ENCODE measurements at regions not wholly inside any gene's neighbourhood (a gene's known extent, or its start where the extent isn't known, plus 50 kb on each side); places are given as distances from the start of the nearest gene placed in this dataset.

DNA sequence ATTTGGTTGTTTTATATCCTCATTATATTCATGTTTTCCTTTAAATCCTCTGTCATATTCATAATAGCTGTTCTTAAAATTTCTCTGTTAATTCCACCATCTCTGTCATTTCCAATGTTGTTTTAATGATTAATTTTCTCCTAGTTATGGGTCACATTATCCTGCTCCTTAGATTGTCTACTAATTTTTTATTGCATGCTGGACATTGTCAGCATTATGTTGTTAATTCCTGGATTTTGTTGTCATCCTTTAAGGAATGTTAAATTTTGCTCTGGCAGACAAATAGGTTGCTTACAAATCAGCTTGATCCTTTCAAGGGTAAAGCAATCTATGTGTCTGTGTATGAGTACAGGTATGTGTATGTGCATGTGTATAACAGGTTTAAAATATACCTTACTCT is 393.8 kb upstream of the POU3F1 start:
- H4K20me1 ChIP-seq (ENCODE audit: insufficient read depth) = no peaks in the 10 kb centered on the region
- H3K79me2 ChIP-seq (ENCODE audit: low read depth) = no peaks in the 10 kb centered on the region
- no peak overlapping the region for H3K4me3 ChIP-seq
- no peak overlapping the region for H3K4me2 ChIP-seq
- ChIA-PET CTCF (no interaction called here), POLR2A (ENCODE audit: unreplicated experiment) (interaction anchor here (0.7 kb wide), 1 partner anchor 104 kb away, joined by 4 read pairs; no protein-coding TSS in a partner anchor)
- TF ChIP-seq EZH2 (IDR thresholded peaks at IDR 0.05; ENCODE audit: low read depth) (no peak), CTCF (conservative IDR thresholded peaks at IDR 0.05) (no peak)
- no TSS peak for BruUV-seq (replicated peaks)
- H3K36me3 ChIP-seq (ENCODE audit: low read depth) = no peaks in the 10 kb centered on the region
- no peak overlapping the region for H3K27ac ChIP-seq
- no peaks in the 10 kb centered on the region for H3K9me2 ChIP-seq (ENCODE audit: insufficient read depth)
- H2AFZ ChIP-seq = no peak overlapping the region
- H3K27me3 ChIP-seq (ENCODE audit: insufficient read depth, low read depth) = peaks cover 53% of the 10 kb centered on the region
- H3F3A ChIP-seq (ENCODE audit: insufficient read depth, low read depth) = no peaks in the 10 kb centered on the region
- no peak for DNase-seq
- H3K9me3 ChIP-seq (ENCODE audit: insufficient read depth, low read depth) = no peaks in the 10 kb centered on the region
- no peaks in the 10 kb centered on the region for H3K4me1 ChIP-seq (replicated peaks; ENCODE audit: insufficient read depth)
- intact Hi-C loops (cut with micrococcal nuclease; ENCODE audit: unreplicated experiment) = no loop called here

DNA sequence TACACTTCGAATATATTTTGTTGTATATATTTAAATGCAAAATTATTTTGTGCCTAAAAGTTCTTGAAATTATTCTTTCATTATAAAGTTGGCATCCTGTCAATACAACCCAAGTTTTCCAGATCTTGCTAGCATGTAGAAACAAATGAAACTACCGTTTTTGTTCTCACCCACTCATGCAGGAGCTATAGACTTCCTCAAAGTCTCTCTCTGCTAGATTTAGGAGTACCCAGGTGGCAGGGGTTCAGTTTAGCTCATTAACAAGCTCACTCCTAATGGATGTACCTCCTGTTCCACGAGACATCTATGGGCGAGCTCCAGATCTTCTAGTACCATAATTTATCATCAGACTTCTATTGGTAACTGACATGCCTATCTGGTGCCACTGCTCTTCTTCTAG is 390.2 kb upstream of the POU3F1 start:
- BruUV-seq (replicated peaks) = no TSS peak
- no peak for DNase-seq
- H3K9me2 ChIP-seq (ENCODE audit: insufficient read depth) = no peaks in the 10 kb centered on the region
- intact Hi-C loops (cut with micrococcal nuclease; ENCODE audit: unreplicated experiment) = no loop called here
- ChIA-PET CTCF (no interaction called here), POLR2A (ENCODE audit: unreplicated experiment) (no interaction called here)
- no peaks in the 10 kb centered on the region for H3K9me3 ChIP-seq (ENCODE audit: insufficient read depth, low read depth)
- H3K27me3 ChIP-seq (ENCODE audit: insufficient read depth, low read depth) = peaks cover 60% of the 10 kb centered on the region
- no peak overlapping the region for H2AFZ ChIP-seq
- TF ChIP-seq CTCF (conservative IDR thresholded peaks at IDR 0.05) = no peak
- no peak for TF ChIP-seq EZH2 (IDR thresholded peaks at IDR 0.05; ENCODE audit: low read depth)
- H3K4me1 ChIP-seq (replicated peaks; ENCODE audit: insufficient read depth) = no peaks in the 10 kb centered on the region
- no peaks in the 10 kb centered on the region for H3F3A ChIP-seq (ENCODE audit: insufficient read depth, low read depth)
- H3K79me2 ChIP-seq (ENCODE audit: low read depth) = no peaks in the 10 kb centered on the region
- no peaks in the 10 kb centered on the region for H3K36me3 ChIP-seq (ENCODE audit: low read depth)
- no peak overlapping the region for H3K27ac ChIP-seq
- H3K4me2 ChIP-seq = no peak overlapping the region
- H4K20me1 ChIP-seq (ENCODE audit: insufficient read depth) = no peaks in the 10 kb centered on the region
- H3K4me3 ChIP-seq = no peak overlapping the region

DNA sequence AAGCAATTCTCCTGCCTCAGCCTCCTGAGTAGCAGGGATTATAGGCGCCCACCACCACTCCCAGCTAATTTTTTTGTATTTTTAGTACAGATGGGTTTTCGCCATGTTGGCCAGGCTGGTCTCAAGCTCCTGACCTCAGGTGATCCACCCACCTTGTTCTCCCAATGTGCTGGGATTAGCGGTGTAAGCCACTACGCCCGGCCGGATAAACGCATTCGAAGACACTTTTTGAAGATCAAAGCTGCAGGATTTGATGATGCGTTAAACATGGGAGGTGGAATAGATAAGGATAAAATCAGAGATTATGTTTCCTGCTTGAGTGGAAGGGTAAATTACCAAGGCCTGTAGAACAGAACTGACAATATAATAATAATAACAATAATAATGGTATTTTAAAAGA is 389.4 kb upstream of the POU3F1 start:
- ChIA-PET CTCF (no interaction called here), POLR2A (ENCODE audit: unreplicated experiment) (no interaction called here)
- Histone ChIP-seq H3K27ac (no peak overlapping the region), H3K4me3 (no peak overlapping the region), H4K20me1 (ENCODE audit: insufficient read depth) (no peaks in the 10 kb centered on the region), H3F3A (ENCODE audit: insufficient read depth, low read depth) (no peaks in the 10 kb centered on the region), H2AFZ (no peak overlapping the region), H3K79me2 (ENCODE audit: low read depth) (no peaks in the 10 kb centered on the region), H3K9me3 (ENCODE audit: insufficient read depth, low read depth) (no peaks in the 10 kb centered on the region), H3K36me3 (ENCODE audit: low read depth) (no peaks in the 10 kb centered on the region), H3K4me2 (no peak overlapping the region), H3K9me2 (ENCODE audit: insufficient read depth) (no peaks in the 10 kb centered on the region), H3K4me1 (replicated peaks; ENCODE audit: insufficient read depth) (no peaks in the 10 kb centered on the region), H3K27me3 (ENCODE audit: insufficient read depth, low read depth) (peaks cover 68% of the 10 kb centered on the region)
- TF ChIP-seq EZH2 (IDR thresholded peaks at IDR 0.05; ENCODE audit: low read depth) (no peak), CTCF (conservative IDR thresholded peaks at IDR 0.05) (no peak)
- BruUV-seq (replicated peaks) = no TSS peak
- intact Hi-C loops (cut with micrococcal nuclease; ENCODE audit: unreplicated experiment) = no loop called here
- DNase-seq = no peak

Data from PC-9 (cell line).